NT2/D1 (cell line): ENCODE measurements at regions not wholly inside any gene's neighbourhood (a gene's known extent, or its start where the extent isn't known, plus 50 kb on each side); places are given as distances from the start of the nearest gene placed in this dataset.

Source experiments
- DNase-seq: peaks from one replicate; pipeline ENCODE4 v3.0.0-alpha.2; 2011; ENCODE audit warnings: low read depth, low spot score
- H3K27me3 ChIP-seq: 2 replicates; pipeline ENCODE4 v1.6.0; 2011; ENCODE audit warnings: mild to moderate bottlenecking; ENCODE audit not compliant: insufficient read length, insufficient read depth
- H3K36me3 ChIP-seq: 2 replicates; pipeline ENCODE4 v1.6.1; 2011; ENCODE audit warnings: mild to moderate bottlenecking, low read length, mixed read lengths; ENCODE audit not compliant: insufficient read depth, insufficient read length
- H3K4me1 ChIP-seq: 2 replicates; pipeline ENCODE4 v1.5.1; 2011; ENCODE audit not compliant: insufficient read depth, insufficient read length
- H3K4me3 ChIP-seq: 2 replicates; pipeline ENCODE4 v1.5.1; 2011; ENCODE audit warnings: low read depth; ENCODE audit not compliant: insufficient read length
- H3K9ac ChIP-seq: 2 replicates; pipeline ENCODE4 v1.6.0; 2011; ENCODE audit warnings: low read depth; ENCODE audit not compliant: insufficient read length
- H3K9me3 ChIP-seq: 2 replicates; pipeline ENCODE4 v1.5.1; 2011; ENCODE audit warnings: mild to moderate bottlenecking, low read length; ENCODE audit not compliant: insufficient read depth
- SUZ12 ChIP-seq: IDR thresholded peaks from 2 replicates; pipeline ENCODE4 v1.6.1; 2011; ENCODE audit not compliant: insufficient read length, insufficient read depth; ENCODE audit errors: extremely low read depth
- YY1 ChIP-seq: IDR thresholded peaks from 2 replicates; pipeline ENCODE4 v1.6.1; 2011; ENCODE audit not compliant: insufficient read length, insufficient read depth
- ZNF274 ChIP-seq: IDR thresholded peaks from 2 replicates; pipeline ENCODE4 v1.6.1; 2011; ENCODE audit warnings: mild to moderate bottlenecking, low read depth, low read length

DNA sequence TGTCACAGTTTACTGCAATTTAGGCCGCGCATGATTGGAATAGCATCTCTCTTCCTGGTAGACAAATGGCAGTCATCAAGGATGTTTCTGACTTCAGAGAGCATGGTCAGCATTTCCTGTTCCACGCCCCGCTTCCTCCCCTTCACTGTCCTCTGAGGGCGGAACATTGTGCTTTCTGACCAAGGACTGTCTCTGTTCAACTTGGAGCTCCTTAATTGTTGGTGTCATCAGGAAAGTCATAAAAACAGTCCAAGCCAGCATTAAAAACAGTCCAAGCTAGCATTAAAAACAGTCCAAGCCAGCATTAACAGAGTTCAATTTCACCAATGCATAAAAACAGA, 301.3 kb upstream of the IRX4 start:
- Histone ChIP-seq H3K4me3 (no peak overlapping the region), H3K27me3 (no peaks in the 10 kb centered on the region), H3K9me3 (no peaks in the 10 kb centered on the region), H3K4me1 (no peaks in the 10 kb centered on the region), H3K9ac (no peak overlapping the region), H3K36me3 (no peaks in the 10 kb centered on the region)
- no peak for DNase-seq
- TF ChIP-seq ZNF274 (no peak), YY1 (no peak), SUZ12 (no peak)

GRCh38 chr5:2183154-2184025, 300.7 kb upstream of the IRX4 start:
- DNase-seq, result no peak
- H3K36me3 ChIP-seq, result no peaks in the 10 kb centered on the region
- no peak overlapping the region for H3K4me3 ChIP-seq
- no peak for TF ChIP-seq YY1
- TF ChIP-seq SUZ12, result no peak
- no peak for TF ChIP-seq ZNF274
- H3K9me3 ChIP-seq, result no peaks in the 10 kb centered on the region
- H3K4me1 ChIP-seq, result no peaks in the 10 kb centered on the region
- H3K9ac ChIP-seq, result no peak overlapping the region
- H3K27me3 ChIP-seq, result no peaks in the 10 kb centered on the region

DNA sequence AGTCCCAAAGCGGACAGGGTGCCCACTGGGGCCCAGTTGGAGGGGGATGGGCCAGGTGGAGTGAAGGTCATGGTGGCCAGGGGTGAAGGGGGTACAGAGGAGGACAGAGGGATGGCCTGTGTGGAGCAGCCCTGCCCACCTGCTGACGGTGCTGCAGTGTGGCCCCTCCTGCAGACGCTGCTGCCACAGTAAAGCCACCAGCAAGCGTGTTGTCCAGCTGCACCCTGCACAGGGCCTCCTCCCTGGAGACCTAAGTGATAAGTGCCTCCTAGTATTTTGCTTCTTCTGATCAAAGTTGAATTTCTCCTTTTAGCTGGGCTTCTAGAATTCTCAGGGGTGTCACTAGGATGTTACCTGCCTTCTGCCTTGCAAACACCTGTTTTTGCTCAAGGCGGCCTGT, 299.3 kb upstream of the IRX4 start:
- Histone ChIP-seq H3K9ac (no peak overlapping the region), H3K4me3 (no peak overlapping the region), H3K36me3 (no peaks in the 10 kb centered on the region), H3K9me3 (no peaks in the 10 kb centered on the region), H3K4me1 (no peaks in the 10 kb centered on the region), H3K27me3 (no peaks in the 10 kb centered on the region)
- no peak for DNase-seq
- TF ChIP-seq YY1 (no peak), ZNF274 (no peak), SUZ12 (no peak)

DNA sequence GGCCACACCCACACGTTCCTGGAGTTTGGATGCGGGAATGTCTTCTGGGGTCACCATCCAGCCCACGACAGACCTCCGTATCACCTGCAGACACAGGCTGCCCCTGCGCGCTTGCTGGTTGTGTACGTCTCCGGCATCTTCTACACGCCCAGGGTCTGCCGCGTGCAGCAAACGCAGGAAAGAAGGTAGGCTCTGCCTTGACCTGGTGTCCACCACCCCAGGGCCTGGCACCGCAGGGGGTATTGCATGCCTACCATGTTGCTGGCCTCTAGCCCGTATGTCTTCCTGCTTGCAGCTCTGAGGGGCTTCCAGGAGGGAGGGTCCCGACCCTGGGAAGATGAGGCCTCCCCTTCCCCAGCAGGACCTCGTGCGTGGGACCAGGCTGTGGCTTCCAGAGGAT, 298.8 kb upstream of the IRX4 start:
- no peaks in the 10 kb centered on the region for H3K36me3 ChIP-seq
- no peak overlapping the region for H3K4me3 ChIP-seq
- no peak for DNase-seq
- H3K27me3 ChIP-seq, result no peaks in the 10 kb centered on the region
- TF ChIP-seq SUZ12, result no peak
- TF ChIP-seq YY1, result no peak
- TF ChIP-seq ZNF274, result no peak
- no peaks in the 10 kb centered on the region for H3K4me1 ChIP-seq
- H3K9ac ChIP-seq, result no peak overlapping the region
- H3K9me3 ChIP-seq, result no peaks in the 10 kb centered on the region

DNA sequence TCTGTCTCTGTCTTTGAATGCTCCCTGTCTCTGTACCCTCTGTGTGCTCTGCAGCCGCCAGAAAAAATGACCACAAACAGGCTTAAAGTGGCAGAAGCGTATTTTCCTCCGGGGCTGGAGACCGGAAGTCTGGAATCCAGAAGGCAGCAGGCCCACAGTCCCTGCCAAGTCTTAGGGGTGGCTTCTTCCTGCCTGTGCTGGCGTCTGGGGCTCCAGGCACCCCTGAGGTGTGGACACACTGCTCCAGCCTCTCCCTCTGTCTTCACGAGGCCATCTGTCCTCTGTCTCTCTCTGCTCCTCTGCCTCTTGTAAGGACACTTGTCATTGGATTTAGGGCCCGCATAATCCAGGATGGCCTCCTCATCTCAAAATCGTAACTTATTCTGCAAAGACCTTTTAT, 298.4 kb upstream of the IRX4 start:
- DNase-seq, result no peak
- Histone ChIP-seq H3K9me3 (no peaks in the 10 kb centered on the region), H3K4me3 (no peak overlapping the region), H3K4me1 (no peaks in the 10 kb centered on the region), H3K9ac (no peak overlapping the region), H3K36me3 (no peaks in the 10 kb centered on the region), H3K27me3 (no peaks in the 10 kb centered on the region)
- TF ChIP-seq YY1, result no peak
- TF ChIP-seq SUZ12, result no peak
- no peak for TF ChIP-seq ZNF274

DNA sequence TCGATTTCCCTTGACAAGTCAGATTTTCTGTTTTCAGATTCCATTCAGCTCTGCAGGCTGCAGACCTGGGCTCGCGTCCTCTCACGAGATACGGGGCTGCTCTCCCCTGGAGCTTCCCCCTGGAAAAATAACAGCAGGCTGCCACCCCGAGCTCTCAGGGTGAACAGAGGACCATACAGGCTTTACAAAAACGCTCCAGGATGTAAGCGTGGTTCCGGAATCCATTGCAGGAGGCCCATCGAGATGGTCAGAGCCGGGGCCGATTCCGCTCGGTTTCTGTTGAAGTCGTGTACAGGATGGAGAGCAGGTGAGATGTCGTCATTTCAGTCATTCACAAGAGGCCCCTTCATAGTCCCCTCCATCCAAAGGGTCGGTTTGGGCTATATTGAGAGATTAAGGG, 297.7 kb upstream of the IRX4 start:
- Histone ChIP-seq H3K9ac (no peak overlapping the region), H3K4me3 (no peak overlapping the region), H3K27me3 (no peaks in the 10 kb centered on the region), H3K9me3 (no peaks in the 10 kb centered on the region), H3K36me3 (no peaks in the 10 kb centered on the region), H3K4me1 (no peaks in the 10 kb centered on the region)
- DNase-seq, result no peak
- TF ChIP-seq ZNF274 (no peak), SUZ12 (no peak), YY1 (no peak)

DNA sequence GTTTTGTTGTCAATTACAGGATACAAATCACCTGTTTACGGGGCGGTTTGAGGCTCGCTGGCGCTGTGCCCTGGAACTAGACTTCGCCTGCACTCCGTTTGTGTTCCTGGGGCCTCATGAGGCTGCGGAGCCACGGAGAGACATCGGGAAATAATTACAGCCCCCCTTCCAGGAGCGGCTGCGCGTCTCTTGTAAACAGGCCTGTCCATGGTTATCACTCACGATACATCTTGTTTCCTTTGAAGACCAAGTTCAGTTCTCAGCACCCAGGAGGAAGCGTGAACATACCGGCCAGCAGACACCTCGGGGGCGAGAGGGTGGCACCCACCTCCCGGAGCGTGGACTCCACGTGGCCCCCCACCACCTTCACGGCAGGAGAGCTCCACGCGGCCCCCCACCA, 297.1 kb upstream of the IRX4 start:
- DNase-seq, result no peak

More for the DNA sequence above, 297.1 kb upstream of the IRX4 start:
- no peak overlapping the region for H3K9ac ChIP-seq
- no peak for TF ChIP-seq YY1
- no peak for TF ChIP-seq SUZ12
- TF ChIP-seq ZNF274, result no peak
- H3K4me1 ChIP-seq, result no peaks in the 10 kb centered on the region
- H3K36me3 ChIP-seq, result no peaks in the 10 kb centered on the region
- no peaks in the 10 kb centered on the region for H3K9me3 ChIP-seq
- H3K27me3 ChIP-seq, result no peaks in the 10 kb centered on the region
- no peak overlapping the region for H3K4me3 ChIP-seq
